Epithelial cell of esophagus (primary cell): ENCODE measurements at regions not wholly inside any gene's neighbourhood (a gene's known extent, or its start where the extent isn't known, plus 50 kb on each side); places are given as distances from the start of the nearest gene placed in this dataset.

ENCODE experiments used
- DNase-seq: peaks from one replicate; pipeline ENCODE4 v3.0.0; 2010; ENCODE audit warnings: low read depth
- H3K4me3 ChIP-seq: 2 replicates; pipeline ENCODE4 v1.5.1; 2011; ENCODE audit warnings: mild to moderate bottlenecking, low read length, control low read depth
- TF ChIP-seq, protein P1 (sequence below): IDR thresholded peaks from 2 replicates; pipeline ENCODE4 v1.5.1; 2011; ENCODE audit warnings: low read depth, mild to moderate bottlenecking, low read length, control low read depth, inconsistent platforms; ENCODE audit not compliant: insufficient read depth; ENCODE audit errors: missing control alignments

GRCh38 chr4:62952366-62952765 lies 1456.9 kb downstream of the TECRL start:
- DNase-seq = no peak
- no peak overlapping the region for H3K4me3 ChIP-seq
- TF ChIP-seq, protein P1, sequence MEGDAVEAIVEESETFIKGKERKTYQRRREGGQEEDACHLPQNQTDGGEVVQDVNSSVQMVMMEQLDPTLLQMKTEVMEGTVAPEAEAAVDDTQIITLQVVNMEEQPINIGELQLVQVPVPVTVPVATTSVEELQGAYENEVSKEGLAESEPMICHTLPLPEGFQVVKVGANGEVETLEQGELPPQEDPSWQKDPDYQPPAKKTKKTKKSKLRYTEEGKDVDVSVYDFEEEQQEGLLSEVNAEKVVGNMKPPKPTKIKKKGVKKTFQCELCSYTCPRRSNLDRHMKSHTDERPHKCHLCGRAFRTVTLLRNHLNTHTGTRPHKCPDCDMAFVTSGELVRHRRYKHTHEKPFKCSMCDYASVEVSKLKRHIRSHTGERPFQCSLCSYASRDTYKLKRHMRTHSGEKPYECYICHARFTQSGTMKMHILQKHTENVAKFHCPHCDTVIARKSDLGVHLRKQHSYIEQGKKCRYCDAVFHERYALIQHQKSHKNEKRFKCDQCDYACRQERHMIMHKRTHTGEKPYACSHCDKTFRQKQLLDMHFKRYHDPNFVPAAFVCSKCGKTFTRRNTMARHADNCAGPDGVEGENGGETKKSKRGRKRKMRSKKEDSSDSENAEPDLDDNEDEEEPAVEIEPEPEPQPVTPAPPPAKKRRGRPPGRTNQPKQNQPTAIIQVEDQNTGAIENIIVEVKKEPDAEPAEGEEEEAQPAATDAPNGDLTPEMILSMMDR = no peak

DNA sequence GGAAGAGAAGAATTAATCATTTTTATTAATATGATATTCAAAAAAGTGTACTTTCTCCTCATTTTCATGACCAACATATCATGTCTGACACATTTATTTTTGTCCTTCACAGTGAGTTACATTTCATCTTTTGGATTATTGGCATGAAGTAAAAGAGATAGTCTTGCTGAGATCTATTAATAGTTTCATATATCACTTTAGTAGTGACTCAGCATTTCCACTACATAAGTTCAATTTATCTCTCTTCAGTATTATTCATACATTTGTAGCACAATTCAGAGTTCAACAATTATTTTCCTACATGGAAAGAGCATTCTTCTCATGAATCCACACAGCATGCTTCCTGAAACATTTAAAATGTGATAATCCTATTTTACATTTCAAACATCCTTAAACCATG lies 1461.1 kb downstream of the TECRL start:
- TF ChIP-seq, protein P1 = no peak
- no peak overlapping the region for H3K4me3 ChIP-seq
- DNase-seq = no peak

DNA sequence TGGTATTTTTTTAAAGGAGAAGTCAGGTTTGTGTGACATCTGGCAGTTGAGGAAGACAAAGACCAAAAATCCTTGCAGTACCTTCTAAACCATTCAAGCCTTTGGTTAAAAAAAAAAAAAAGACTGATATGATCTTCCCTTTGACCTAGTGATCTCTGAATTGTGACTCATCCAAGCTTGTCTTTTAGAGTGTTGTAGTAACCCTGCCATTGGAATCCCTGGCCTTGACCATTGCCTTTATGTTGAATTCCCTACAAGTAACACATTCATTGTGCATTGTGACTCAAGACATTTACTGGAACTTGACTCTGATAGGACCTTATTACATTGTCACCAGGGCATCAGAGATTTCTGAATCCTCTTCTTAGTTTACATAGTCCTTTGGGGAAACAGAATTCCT lies 1469.0 kb downstream of the TECRL start:
- no peak for DNase-seq
- TF ChIP-seq, protein P1 = no peak
- no peak overlapping the region for H3K4me3 ChIP-seq

GRCh38 chr4:62930884-62931283 lies 1478.4 kb downstream of the TECRL start:
- TF ChIP-seq, protein P1 = no peak
- H3K4me3 ChIP-seq = no peak overlapping the region
- no peak for DNase-seq

- no peak for DNase-seq
- TF ChIP-seq, protein P1 = no peak
- H3K4me3 ChIP-seq = no peak overlapping the region
Observed at GRCh38 chr4:62928483-62928882, 1480.8 kb downstream of the TECRL start.

DNA sequence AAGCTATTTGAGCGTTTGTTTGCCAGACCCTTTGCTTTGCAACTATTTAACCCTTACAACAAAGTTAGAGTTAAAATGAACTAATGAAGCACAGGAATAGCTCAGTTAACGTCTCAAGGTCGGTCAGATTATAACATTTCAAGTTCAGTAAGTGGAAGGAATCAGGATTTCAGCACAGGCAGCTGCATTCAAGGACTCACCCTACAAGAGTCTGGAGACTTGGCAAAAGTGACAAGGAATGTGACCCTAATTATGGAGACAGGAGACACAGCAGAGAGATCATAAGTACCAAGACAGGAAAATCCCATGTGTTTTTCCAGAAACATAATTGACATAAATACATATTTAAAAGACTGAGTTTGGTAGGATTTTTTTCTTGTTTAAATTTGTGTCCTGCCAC lies 1481.7 kb downstream of the TECRL start:
- TF ChIP-seq, protein P1 = no peak
- no peak overlapping the region for H3K4me3 ChIP-seq

DNA sequence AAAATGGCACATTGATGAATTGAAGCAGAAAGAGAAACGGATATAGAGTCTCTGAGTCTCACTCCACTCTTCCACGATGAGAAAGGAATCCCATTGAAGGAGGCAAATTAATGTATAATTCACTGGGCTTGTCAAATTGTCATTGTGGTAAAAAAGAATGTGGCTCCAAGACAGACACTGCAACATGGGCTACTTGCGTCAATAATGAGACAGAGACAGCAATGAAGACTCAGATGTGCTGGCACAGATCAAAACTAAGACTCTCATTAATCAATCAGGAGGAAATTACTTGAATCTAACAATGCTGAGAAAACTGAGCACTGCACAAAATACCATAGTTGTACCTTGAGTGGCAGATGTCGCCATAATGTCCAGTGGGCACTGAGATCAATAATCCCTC lies 1485.5 kb downstream of the TECRL start:
- TF ChIP-seq, protein P1 = no peak

More for the DNA sequence above, 1481.7 kb downstream of the TECRL start:
- no peak for DNase-seq

More for the DNA sequence above, 1485.5 kb downstream of the TECRL start:
- no peak for DNase-seq
- H3K4me3 ChIP-seq = no peak overlapping the region
